H9 (cell line): ENCODE measurements at regions not wholly inside any gene's neighbourhood (a gene's known extent, or its start where the extent isn't known, plus 50 kb on each side); places are given as distances from the start of the nearest gene placed in this dataset.

Experiments
- DNase-seq: peaks from one replicate; pipeline ENCODE4 v3.0.0-alpha.2; 2017
- H2AFZ ChIP-seq: one replicate; pipeline ENCODE4 v1.6.1; 2013; ENCODE audit warnings: mild to moderate bottlenecking, low read length, control low read depth, moderate library complexity
- H2AK5ac ChIP-seq: 2 replicates; pipeline ENCODE4 v1.6.1; 2013; ENCODE audit warnings: low read length, control low read depth, mixed read lengths; ENCODE audit not compliant: insufficient read length
- H2BK120ac ChIP-seq: one replicate; pipeline ENCODE4 v1.6.1; 2013; ENCODE audit warnings: low read depth, mild to moderate bottlenecking, low read length, control low read depth, inconsistent platforms; ENCODE audit not compliant: poor library complexity, severe bottlenecking
- H2BK12ac ChIP-seq: 2 replicates; pipeline ENCODE4 v1.6.1; 2013; ENCODE audit warnings: low read length, control low read depth, mixed read lengths, low read depth; ENCODE audit not compliant: insufficient read length
- H2BK15ac ChIP-seq: 2 replicates; pipeline ENCODE4 v1.6.1; 2013; ENCODE audit warnings: low read depth, low read length, control low read depth
- H2BK20ac ChIP-seq: one replicate; pipeline ENCODE4 v1.6.1; 2013; ENCODE audit warnings: low read depth, mild to moderate bottlenecking, low read length, control low read depth, inconsistent platforms; ENCODE audit not compliant: poor library complexity, severe bottlenecking
- H2BK5ac ChIP-seq: 2 replicates; pipeline ENCODE4 v1.6.1; 2013; ENCODE audit warnings: low read length, control low read depth, mixed read lengths; ENCODE audit not compliant: insufficient read length
- H3K14ac ChIP-seq: 2 replicates; pipeline ENCODE4 v1.6.1; 2013; ENCODE audit warnings: low read length, control low read depth; ENCODE audit not compliant: insufficient read depth
- H3K18ac ChIP-seq: 2 replicates; pipeline ENCODE4 v1.6.1; 2013; ENCODE audit warnings: low read depth, mild to moderate bottlenecking, mixed read lengths, low read length, control low read depth; ENCODE audit not compliant: insufficient read length
- H3K23ac ChIP-seq: 2 replicates; pipeline ENCODE4 v1.6.1; 2013; ENCODE audit warnings: low read length, control low read depth, mixed read lengths, low read depth; ENCODE audit not compliant: insufficient read length
- H3K23me2 ChIP-seq: 2 replicates; pipeline ENCODE4 v1.6.1; 2013; ENCODE audit warnings: low read depth, mild to moderate bottlenecking, mixed read lengths, low read length, control low read depth; ENCODE audit not compliant: insufficient read length, poor library complexity, severe bottlenecking
- H3K27ac ChIP-seq: 2 replicates; pipeline ENCODE4 v1.5.1; 2013; ENCODE audit warnings: low read length, control low read depth, mixed read lengths, low read depth; ENCODE audit not compliant: insufficient read length
- H3K27me3 ChIP-seq: 2 replicates; pipeline ENCODE4 v1.6.1; 2013; ENCODE audit warnings: low read length, control low read depth, inconsistent platforms; ENCODE audit not compliant: insufficient read depth
- H3K4ac ChIP-seq: 2 replicates; pipeline ENCODE4 v1.6.1; 2013; ENCODE audit warnings: low read depth, mild to moderate bottlenecking, control low read depth, inconsistent platforms, low read length, moderate library complexity
- H3K4me1 ChIP-seq: 2 replicates; pipeline ENCODE4 v1.6.1; 2013; ENCODE audit warnings: low read length, control low read depth, inconsistent platforms; ENCODE audit not compliant: insufficient read depth
- H3K4me2 ChIP-seq: 2 replicates; pipeline ENCODE4 v1.6.1; 2013; ENCODE audit warnings: low read length, control low read depth, mixed read lengths; ENCODE audit not compliant: insufficient read length, insufficient read depth
- H3K56ac ChIP-seq: 2 replicates; pipeline ENCODE4 v1.6.1; 2013; ENCODE audit warnings: low read depth, mild to moderate bottlenecking, mixed read lengths, low read length, control low read depth; ENCODE audit not compliant: insufficient read length
- H3K79me1 ChIP-seq: 2 replicates; pipeline ENCODE4 v1.6.1; 2013; ENCODE audit warnings: low read depth, mild to moderate bottlenecking, moderate library complexity, low read length, control low read depth, inconsistent platforms; ENCODE audit not compliant: insufficient read depth, poor library complexity, severe bottlenecking
- H3K79me2 ChIP-seq: 2 replicates; pipeline ENCODE4 v1.6.1; 2013; ENCODE audit warnings: low read length, control low read depth, inconsistent platforms; ENCODE audit not compliant: insufficient read depth
- H3K9ac ChIP-seq: 2 replicates; pipeline ENCODE4 v1.6.1; 2013; ENCODE audit warnings: low read length, control low read depth, mixed read lengths; ENCODE audit not compliant: insufficient read length; ENCODE audit errors: extremely low read depth
- H3K9me3 ChIP-seq: one replicate; pipeline ENCODE4 v1.6.1; 2013; ENCODE audit warnings: low read depth, low read length, inconsistent platforms; ENCODE audit not compliant: control insufficient read depth
- H3T11ph ChIP-seq: one replicate; pipeline ENCODE4 v1.6.1; 2013; ENCODE audit warnings: mild to moderate bottlenecking, low read length, control low read depth, inconsistent platforms
- H4K20me1 ChIP-seq: one replicate; pipeline ENCODE4 v1.6.1; 2013; ENCODE audit not compliant: control insufficient read depth, insufficient read length, insufficient read depth
- H4K5ac ChIP-seq: 2 replicates; pipeline ENCODE4 v1.6.1; 2013; ENCODE audit warnings: low read depth, mild to moderate bottlenecking, mixed read lengths, low read length, control low read depth; ENCODE audit not compliant: insufficient read length
- H4K8ac ChIP-seq: replicated peaks from 2 replicates; pipeline ENCODE4 v1.6.1; 2013; ENCODE audit warnings: low read length, control low read depth, mixed read lengths, low read depth; ENCODE audit not compliant: insufficient read length
- H4K91ac ChIP-seq: 2 replicates; pipeline ENCODE4 v1.6.1; 2013; ENCODE audit warnings: low read depth, mild to moderate bottlenecking, moderate library complexity, mixed read lengths, low read length, control low read depth; ENCODE audit not compliant: insufficient read length
- H3K27ac Mint-ChIP-seq, 3 experiments: 2 replicates in 2 of 3; 3 replicates in 1 of 3; pipeline ENCODE4 v1.8.0; 2020 to 2021; ENCODE audit warnings: mixed read lengths in 3 of 3, mild to moderate bottlenecking in 1 of 3, moderate library complexity in 1 of 3
- H3K27me3 Mint-ChIP-seq: 2 replicates; pipeline ENCODE4 v1.8.0; 2021; ENCODE audit warnings: low read depth, mild to moderate bottlenecking, moderate library complexity, mixed read lengths
- H3K36me3 Mint-ChIP-seq, 3 experiments: 2 replicates in 2 of 3; 3 replicates in 1 of 3; pipeline ENCODE4 v1.8.0; 2020 to 2021; ENCODE audit warnings: low read depth in 3 of 3, mixed read lengths in 3 of 3; ENCODE audit not compliant: insufficient read depth in 1 of 3
- H3K4me1 Mint-ChIP-seq, 2 experiments: 2 replicates each; pipeline ENCODE4 v1.8.0; 2020; ENCODE audit warnings: mixed read lengths in 2 of 2
- H3K4me3 Mint-ChIP-seq, 2 experiments: 2 replicates in 1 of 2; 3 replicates in 1 of 2; pipeline ENCODE4 v1.8.0; 2020 to 2021; ENCODE audit warnings: mild to moderate bottlenecking in 2 of 2, mixed read lengths in 2 of 2, moderate library complexity in 1 of 2
- H3K9me3 Mint-ChIP-seq, 2 experiments: 2 replicates in 1 of 2; 3 replicates in 1 of 2; pipeline ENCODE4 v1.8.0; 2020; ENCODE audit warnings: mild to moderate bottlenecking in 2 of 2, mixed read lengths in 2 of 2, moderate library complexity in 1 of 2
- WGBS: extraction: QIAGEN DNeasy Blood & Tissue Kit; methylation state at CpG from one replicate; pipeline ENCODE4 v1.1.7; 2013; ENCODE audit warnings: missing lambda C conversion rate, low lambda C conversion rate, mixed read lengths; ENCODE audit not compliant: insufficient read length; ENCODE audit errors: extremely low coverage; 5-methylcytosine and 5-hydroxymethylcytosine counted together
- TF ChIP-seq, protein P1 (sequence below): fragments of 200-600 bp; sonication (generic); conservative IDR thresholded peaks from 3 replicates; pipeline ENCODE4 v1.8.0; 2021; ENCODE audit warnings: antibody characterized with exemption, mild to moderate bottlenecking

DNA sequence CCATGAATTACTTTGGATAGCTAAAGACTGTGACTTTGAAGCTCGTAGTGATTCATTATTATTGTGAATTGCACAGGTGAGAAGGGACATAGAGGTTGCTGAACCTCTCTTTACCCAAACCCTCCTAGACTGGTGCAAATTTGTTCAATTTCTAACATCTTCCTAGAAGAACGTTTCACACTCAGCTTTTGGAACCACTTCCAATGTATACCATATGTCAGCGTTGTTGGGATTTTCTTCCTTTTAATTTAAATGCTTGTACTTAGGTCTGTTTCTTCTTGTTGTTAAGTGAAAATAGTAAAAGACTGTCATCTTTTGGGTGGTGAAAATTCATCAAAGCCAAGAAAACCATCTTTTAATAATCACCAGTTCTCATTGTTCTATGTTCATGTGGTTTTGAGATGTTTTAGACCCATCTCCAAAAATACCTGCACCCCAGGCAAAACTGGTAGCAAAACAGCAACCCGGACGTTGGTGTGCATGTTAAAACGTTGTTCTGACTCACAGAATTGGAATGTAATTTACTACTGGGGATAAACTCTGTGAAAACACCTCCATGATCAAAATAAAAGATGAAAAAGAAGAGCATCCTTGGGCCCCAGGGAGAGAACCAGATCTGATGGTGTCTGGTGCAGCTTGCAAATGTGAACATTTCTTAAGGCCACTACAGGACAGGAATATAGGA, 238.3 kb downstream of the NPR3 start:
- H3K9me3 ChIP-seq: no peaks in the 10 kb centered on the region
- no peak overlapping the region for H3K4ac ChIP-seq
- Mint-ChIP-seq H3K9me3 (peaks cover 3 to 4% of the 10 kb centered on the region in 2 experiments; a peak in 3 of 5 replicates), H3K27ac (no peak overlapping the region), H3K4me1 (peaks cover 24 to 27% of the 10 kb centered on the region in 2 experiments), H3K4me3 (no peak overlapping the region), H3K27me3 (no peaks in the 10 kb centered on the region), H3K36me3 (peaks cover 0 to 15% (median 2%) of the 10 kb centered on the region in 3 experiments; a peak in 5 of 7 replicates)
- no peak overlapping the region for H3K23ac ChIP-seq
- no peak overlapping the region for H3K27ac ChIP-seq
- H2BK5ac ChIP-seq: no peak overlapping the region
- no peak overlapping the region for H3K56ac ChIP-seq
- no peaks in the 10 kb centered on the region for H3K23me2 ChIP-seq
- no peak overlapping the region for H4K91ac ChIP-seq
- no peak overlapping the region for H2AFZ ChIP-seq
- H3K4me1 ChIP-seq: no peaks in the 10 kb centered on the region; the same call in 1 of the 2 replicates
- no peak overlapping the region for H4K5ac ChIP-seq
- H4K20me1 ChIP-seq: no peaks in the 10 kb centered on the region
- H2BK15ac ChIP-seq: no peak overlapping the region
- H3K9ac ChIP-seq: no peak overlapping the region
- no peak overlapping the region for H2BK12ac ChIP-seq
- no peak overlapping the region for H2BK20ac ChIP-seq
- WGBS: no CpG with 5 or more reads among the region's 6 CpGs
- no peak overlapping the region for H4K8ac ChIP-seq
- no peaks in the 10 kb centered on the region for H3K79me2 ChIP-seq
- no peak overlapping the region for H3K4me2 ChIP-seq
- no peak overlapping the region for H3T11ph ChIP-seq
- H3K18ac ChIP-seq: no peak overlapping the region
- H2BK120ac ChIP-seq: no peak overlapping the region
- no peaks in the 10 kb centered on the region for H3K27me3 ChIP-seq
- DNase-seq: no peak
- H3K79me1 ChIP-seq: no peaks in the 10 kb centered on the region
- H3K14ac ChIP-seq: no peak overlapping the region
- TF ChIP-seq, protein P1, sequence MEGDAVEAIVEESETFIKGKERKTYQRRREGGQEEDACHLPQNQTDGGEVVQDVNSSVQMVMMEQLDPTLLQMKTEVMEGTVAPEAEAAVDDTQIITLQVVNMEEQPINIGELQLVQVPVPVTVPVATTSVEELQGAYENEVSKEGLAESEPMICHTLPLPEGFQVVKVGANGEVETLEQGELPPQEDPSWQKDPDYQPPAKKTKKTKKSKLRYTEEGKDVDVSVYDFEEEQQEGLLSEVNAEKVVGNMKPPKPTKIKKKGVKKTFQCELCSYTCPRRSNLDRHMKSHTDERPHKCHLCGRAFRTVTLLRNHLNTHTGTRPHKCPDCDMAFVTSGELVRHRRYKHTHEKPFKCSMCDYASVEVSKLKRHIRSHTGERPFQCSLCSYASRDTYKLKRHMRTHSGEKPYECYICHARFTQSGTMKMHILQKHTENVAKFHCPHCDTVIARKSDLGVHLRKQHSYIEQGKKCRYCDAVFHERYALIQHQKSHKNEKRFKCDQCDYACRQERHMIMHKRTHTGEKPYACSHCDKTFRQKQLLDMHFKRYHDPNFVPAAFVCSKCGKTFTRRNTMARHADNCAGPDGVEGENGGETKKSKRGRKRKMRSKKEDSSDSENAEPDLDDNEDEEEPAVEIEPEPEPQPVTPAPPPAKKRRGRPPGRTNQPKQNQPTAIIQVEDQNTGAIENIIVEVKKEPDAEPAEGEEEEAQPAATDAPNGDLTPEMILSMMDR: no peak
- H2AK5ac ChIP-seq: no peak overlapping the region
